Fibroblast of pulmonary artery (primary cell): ENCODE measurements at regions not wholly inside any gene's neighbourhood (a gene's known extent, or its start where the extent isn't known, plus 50 kb on each side); places are given as distances from the start of the nearest gene placed in this dataset.

ENCODE experiments used
- DNase-seq: peaks from one replicate; pipeline ENCODE4 v3.0.0-alpha.2; 2010; ENCODE audit warnings: low read depth
- H3K4me3 ChIP-seq: replicated peaks from 2 replicates; pipeline ENCODE4 v1.5.1; 2011; ENCODE audit warnings: low read depth, mild to moderate bottlenecking, control low read depth, low read length, moderate library complexity
- CTCF ChIP-seq: IDR thresholded peaks from 2 replicates; pipeline ENCODE4 v1.5.1; 2011; ENCODE audit warnings: mild to moderate bottlenecking, control low read depth, low read length, inconsistent platforms; ENCODE audit errors: missing control alignments

- no peak overlapping the region for H3K4me3 ChIP-seq
- DNase-seq: no peak
- TF ChIP-seq CTCF: no peak
Observed at GRCh38 chr2:123136419-123136818, 888.7 kb upstream of the CNTNAP5 start.

- DNase-seq: no peak
- no peak for TF ChIP-seq CTCF
- H3K4me3 ChIP-seq: no peak overlapping the region
Observed at GRCh38 chr2:123144082-123144481, 881.0 kb upstream of the CNTNAP5 start.

- no peak for DNase-seq
- TF ChIP-seq CTCF: no peak
- H3K4me3 ChIP-seq: no peak overlapping the region
Observed at GRCh38 chr2:123153041-123153440, 872.0 kb upstream of the CNTNAP5 start.

GRCh38 chr2:123154195-123154594 is 870.9 kb upstream of the CNTNAP5 start:
- no peak overlapping the region for H3K4me3 ChIP-seq
- TF ChIP-seq CTCF: no peak
- no peak for DNase-seq

- no peak for TF ChIP-seq CTCF
- DNase-seq: no peak
- no peak overlapping the region for H3K4me3 ChIP-seq
Observed at GRCh38 chr2:123157016-123157415, 868.1 kb upstream of the CNTNAP5 start.

- no peak overlapping the region for H3K4me3 ChIP-seq
- no peak for DNase-seq
- no peak for TF ChIP-seq CTCF
Observed at GRCh38 chr2:123162400-123163016, 862.6 kb upstream of the CNTNAP5 start.

GRCh38 chr2:123163398-123163797 is 861.7 kb upstream of the CNTNAP5 start:
- DNase-seq: no peak
- H3K4me3 ChIP-seq: no peak overlapping the region
- TF ChIP-seq CTCF: no peak
